GM19351 (cell line): ENCODE measurements at regions not wholly inside any gene's neighbourhood (a gene's known extent, or its start where the extent isn't known, plus 50 kb on each side); places are given as distances from the start of the nearest gene placed in this dataset.

Experiments
- ATAC-seq: cut with Tn5 transposase; IDR thresholded peaks from one replicate; pipeline ENCODE4 v1.9.1; 2021; ENCODE audit warnings: mild to moderate bottlenecking, moderate library complexity; ENCODE audit not compliant: unreplicated experiment

GRCh38 chr21:19908390-19908789, 1089.8 kb upstream of the NCAM2 start:
- no peak for ATAC-seq

- ATAC-seq: no peak
These were observed 1084.2 kb upstream of the NCAM2 start for GRCh38 chr21:19914028-19914427.

- ATAC-seq: no peak
These were observed 1077.0 kb upstream of the NCAM2 start for GRCh38 chr21:19921211-19921610.

- ATAC-seq: no peak
These were observed 1076.1 kb upstream of the NCAM2 start for GRCh38 chr21:19922122-19922521.

- no peak for ATAC-seq
These were observed 1062.7 kb upstream of the NCAM2 start for GRCh38 chr21:19935467-19935866.

- no peak for ATAC-seq
These were observed 1060.6 kb upstream of the NCAM2 start for GRCh38 chr21:19937619-19938018.

- no peak for ATAC-seq
These were observed 1056.6 kb upstream of the NCAM2 start for GRCh38 chr21:19941626-19942025.

- no peak for ATAC-seq
These were observed 1047.9 kb upstream of the NCAM2 start for GRCh38 chr21:19950347-19950746.

GRCh38 chr21:19969156-19969555, 1029.1 kb upstream of the NCAM2 start:
- no peak for ATAC-seq

GRCh38 chr21:19981938-19982337, 1016.3 kb upstream of the NCAM2 start:
- ATAC-seq: no peak

- no peak for ATAC-seq
These were observed 1011.8 kb upstream of the NCAM2 start for GRCh38 chr21:19986396-19986795.

GRCh38 chr21:19987671-19988070, 1010.5 kb upstream of the NCAM2 start:
- ATAC-seq: no peak

- ATAC-seq: no peak
These were observed 1005.7 kb upstream of the NCAM2 start for GRCh38 chr21:19992540-19992939.

- no peak for ATAC-seq
These were observed 1004.9 kb upstream of the NCAM2 start for GRCh38 chr21:19993268-19993667.

GRCh38 chr21:19995253-19995652, 1003.0 kb upstream of the NCAM2 start:
- ATAC-seq: no peak

- ATAC-seq: no peak
These were observed 999.8 kb upstream of the NCAM2 start for GRCh38 chr21:19998453-19998852.

- ATAC-seq: no peak
These were observed 998.6 kb upstream of the NCAM2 start for GRCh38 chr21:19999369-20000272.

- ATAC-seq: no peak
These were observed 993.8 kb upstream of the NCAM2 start for GRCh38 chr21:20004367-20004766.

GRCh38 chr21:20010691-20011200, 987.5 kb upstream of the NCAM2 start:
- ATAC-seq: no peak

GRCh38 chr21:20013851-20014250, 984.4 kb upstream of the NCAM2 start:
- ATAC-seq: no peak

- no peak for ATAC-seq
These were observed 981.7 kb upstream of the NCAM2 start for GRCh38 chr21:20016435-20017005.

- no peak for ATAC-seq
These were observed 978.2 kb upstream of the NCAM2 start for GRCh38 chr21:20020026-20020425.
